Smooth muscle cell (in vitro differentiated cells): ENCODE measurements at regions not wholly inside any gene's neighbourhood (a gene's known extent, or its start where the extent isn't known, plus 50 kb on each side); places are given as distances from the start of the nearest gene placed in this dataset.

Experiments
- DNase-seq: peaks from one replicate; lab custom pipeline; 2025; ENCODE audit not compliant: unreplicated experiment; lab: John Stamatoyannopoulos, UW
- H2AFZ ChIP-seq: fragments of 200-600 bp; sonication (generic); 2 replicates; pipeline ENCODE4 v1.6.0; 2016; ENCODE audit warnings: antibody characterized with exemption, low read depth, mild to moderate bottlenecking
- H3F3A ChIP-seq: fragments of 200-600 bp; sonication (generic); 2 replicates; pipeline ENCODE4 v1.6.0; 2017; ENCODE audit warnings: antibody characterized with exemption, low read depth
- H3K27ac ChIP-seq: fragments of 200-600 bp; sonication (generic); 2 replicates; pipeline ENCODE4 v1.5.1; 2016; ENCODE audit warnings: low read depth, mild to moderate bottlenecking
- H3K27me3 ChIP-seq: fragments of 200-600 bp; sonication (generic); 2 replicates; pipeline ENCODE4 v1.6.1; 2016; ENCODE audit warnings: low read depth, mild to moderate bottlenecking
- H3K36me3 ChIP-seq: fragments of 200-600 bp; sonication (generic); 2 replicates; pipeline ENCODE4 v1.5.1; 2016; ENCODE audit warnings: low read depth
- H3K4me1 ChIP-seq: fragments of 200-600 bp; sonication (generic); 2 replicates; pipeline ENCODE4 v1.5.1; 2016; ENCODE audit warnings: low read depth
- H3K4me2 ChIP-seq: fragments of 200-600 bp; sonication (generic); 2 replicates; pipeline ENCODE4 v1.6.0; 2016; ENCODE audit warnings: mild to moderate bottlenecking
- H3K4me3 ChIP-seq: fragments of 200-600 bp; sonication (generic); 2 replicates; pipeline ENCODE4 v1.5.1; 2016; ENCODE audit warnings: mild to moderate bottlenecking
- H3K79me2 ChIP-seq: fragments of 200-600 bp; sonication (generic); 2 replicates; pipeline ENCODE4 v1.6.0; 2016; ENCODE audit warnings: low read depth, mild to moderate bottlenecking
- H3K9ac ChIP-seq: fragments of 200-600 bp; sonication (generic); 2 replicates; pipeline ENCODE4 v1.6.0; 2016; ENCODE audit warnings: low read depth
- H3K9me3 ChIP-seq: fragments of 200-600 bp; sonication (generic); replicated peaks from 2 replicates; pipeline ENCODE4 v1.5.1; 2016; ENCODE audit warnings: low read depth
- H4K20me1 ChIP-seq: fragments of 200-600 bp; sonication (generic); 2 replicates; pipeline ENCODE4 v1.6.0; 2016; ENCODE audit warnings: low read depth
- WGBS: methylation state at CpG from one replicate; pipeline ENCODE4 v1.1.7; 2016; ENCODE audit warnings: low lambda C conversion rate; 5-methylcytosine and 5-hydroxymethylcytosine counted together
- TF ChIP-seq, protein P1 (sequence below): fragments of 200-600 bp; sonication (generic); IDR thresholded peaks from 2 replicates; pipeline ENCODE4 v1.5.1; 2017; ENCODE audit warnings: borderline replicate concordance, mild to moderate bottlenecking, antibody characterized with exemption; ENCODE audit not compliant: insufficient read depth, poor library complexity, severe bottlenecking

DNA sequence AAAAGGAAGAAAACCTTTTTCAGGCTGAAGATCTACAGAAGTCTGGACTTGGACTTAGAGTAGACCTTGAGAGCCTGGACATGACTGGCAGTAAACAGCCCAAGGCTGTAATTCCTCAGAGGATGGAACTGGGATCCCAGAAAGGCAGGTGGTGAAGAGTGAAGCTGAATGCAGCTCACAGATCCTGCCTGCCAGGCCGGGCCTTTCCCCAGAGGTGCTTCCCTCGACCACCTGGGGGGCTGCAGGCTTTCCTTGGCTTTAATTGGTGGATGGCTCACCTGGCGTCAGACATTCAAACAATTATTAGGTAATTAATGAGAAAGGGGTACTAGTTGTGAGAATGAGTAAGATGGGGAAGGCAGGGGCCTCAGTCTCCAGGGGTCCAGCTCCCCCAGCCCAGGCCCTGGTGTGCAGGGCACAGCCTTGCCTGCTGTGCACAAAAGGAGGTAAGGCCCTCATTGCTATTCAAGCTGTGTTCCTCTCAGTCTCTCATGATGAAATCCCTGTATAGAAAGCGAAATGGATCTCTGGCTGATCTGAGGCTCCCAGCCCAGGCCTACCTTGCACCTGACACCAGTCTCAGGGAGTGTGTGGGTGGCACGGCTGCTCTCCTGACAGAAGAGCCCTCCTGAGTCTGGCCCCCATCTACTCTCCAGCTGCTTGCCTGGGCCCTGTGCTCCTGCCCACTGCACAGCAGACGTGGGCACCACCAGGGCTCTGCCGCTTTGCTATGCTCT, 63.0 kb upstream of the TCL1A start:
- Histone ChIP-seq H2AFZ (no peak overlapping the region), H3K27ac (no peak overlapping the region), H3K9me3 (no peaks in the 10 kb centered on the region), H4K20me1 (no peaks in the 10 kb centered on the region), H3F3A (no peaks in the 10 kb centered on the region), H3K36me3 (no peaks in the 10 kb centered on the region), H3K4me3 (no peak overlapping the region), H3K79me2 (no peaks in the 10 kb centered on the region), H3K9ac (no peak overlapping the region), H3K27me3 (peaks cover 8% of the 10 kb centered on the region), H3K4me2 (no peak overlapping the region), H3K4me1 (no peaks in the 10 kb centered on the region)
- DNase-seq = no peak
- WGBS = 78% methylated on average over 7 of the region's 7 CpGs
- TF ChIP-seq, protein P1, sequence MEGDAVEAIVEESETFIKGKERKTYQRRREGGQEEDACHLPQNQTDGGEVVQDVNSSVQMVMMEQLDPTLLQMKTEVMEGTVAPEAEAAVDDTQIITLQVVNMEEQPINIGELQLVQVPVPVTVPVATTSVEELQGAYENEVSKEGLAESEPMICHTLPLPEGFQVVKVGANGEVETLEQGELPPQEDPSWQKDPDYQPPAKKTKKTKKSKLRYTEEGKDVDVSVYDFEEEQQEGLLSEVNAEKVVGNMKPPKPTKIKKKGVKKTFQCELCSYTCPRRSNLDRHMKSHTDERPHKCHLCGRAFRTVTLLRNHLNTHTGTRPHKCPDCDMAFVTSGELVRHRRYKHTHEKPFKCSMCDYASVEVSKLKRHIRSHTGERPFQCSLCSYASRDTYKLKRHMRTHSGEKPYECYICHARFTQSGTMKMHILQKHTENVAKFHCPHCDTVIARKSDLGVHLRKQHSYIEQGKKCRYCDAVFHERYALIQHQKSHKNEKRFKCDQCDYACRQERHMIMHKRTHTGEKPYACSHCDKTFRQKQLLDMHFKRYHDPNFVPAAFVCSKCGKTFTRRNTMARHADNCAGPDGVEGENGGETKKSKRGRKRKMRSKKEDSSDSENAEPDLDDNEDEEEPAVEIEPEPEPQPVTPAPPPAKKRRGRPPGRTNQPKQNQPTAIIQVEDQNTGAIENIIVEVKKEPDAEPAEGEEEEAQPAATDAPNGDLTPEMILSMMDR = no peak

DNA sequence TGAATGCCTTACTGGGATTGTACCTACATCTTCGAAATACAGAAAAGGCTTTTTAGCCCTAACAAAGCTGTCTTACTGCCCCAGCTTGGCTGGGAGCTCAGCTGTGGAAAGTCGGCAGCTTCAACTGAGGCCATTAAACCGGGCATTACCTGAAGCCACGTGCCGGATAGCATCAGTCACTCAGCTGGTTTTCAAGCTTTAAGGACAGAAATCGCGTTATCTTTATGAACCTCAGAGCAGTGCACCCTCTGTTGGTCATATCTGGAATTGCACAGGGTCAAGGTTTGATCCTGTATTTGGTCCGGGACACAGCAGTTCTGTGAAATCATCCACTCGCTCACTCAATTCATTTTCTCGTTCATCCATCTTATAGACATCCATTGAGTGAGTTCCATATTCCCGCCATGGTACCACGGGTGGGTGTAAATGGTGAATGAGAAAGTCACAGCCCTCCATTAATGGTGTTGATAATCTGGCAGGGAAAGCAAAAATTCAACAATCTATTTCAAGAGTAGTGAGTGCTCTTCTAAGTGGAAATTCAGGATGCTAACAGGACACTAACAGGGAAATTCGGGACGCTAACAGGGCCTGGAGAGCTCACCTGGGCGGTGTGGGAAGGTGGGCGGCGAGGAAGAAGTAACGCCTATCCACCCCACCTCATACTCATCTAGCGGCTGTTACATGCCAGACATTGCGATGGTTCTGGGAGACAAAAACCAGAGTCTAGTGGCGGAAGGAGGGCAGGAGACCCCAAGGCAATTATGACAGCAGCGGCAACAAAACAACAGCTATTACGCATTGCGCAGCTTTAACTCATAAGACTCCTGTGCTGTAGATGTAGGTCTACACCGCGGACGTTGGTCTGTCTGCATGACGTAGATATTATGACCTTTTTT, 60.6 kb upstream of the TCL1A start:
- no peaks in the 10 kb centered on the region for H3F3A ChIP-seq
- no peaks in the 10 kb centered on the region for H3K36me3 ChIP-seq
- WGBS = 65% methylated on average over 28 of the region's 28 CpGs
- H4K20me1 ChIP-seq = no peaks in the 10 kb centered on the region
- peaks cover 5% of the 10 kb centered on the region for H3K4me1 ChIP-seq
- no peak overlapping the region for H3K27ac ChIP-seq
- no peak overlapping the region for H3K9ac ChIP-seq
- no peaks in the 10 kb centered on the region for H3K79me2 ChIP-seq
- no peak overlapping the region for H3K4me3 ChIP-seq
- no peak overlapping the region for H3K4me2 ChIP-seq
- peak; percentile 5 for DNase-seq
- TF ChIP-seq, protein P1 = peak; percentile 95
- no peaks in the 10 kb centered on the region for H3K9me3 ChIP-seq
- no peak overlapping the region for H2AFZ ChIP-seq
- peaks cover 8% of the 10 kb centered on the region for H3K27me3 ChIP-seq

DNA sequence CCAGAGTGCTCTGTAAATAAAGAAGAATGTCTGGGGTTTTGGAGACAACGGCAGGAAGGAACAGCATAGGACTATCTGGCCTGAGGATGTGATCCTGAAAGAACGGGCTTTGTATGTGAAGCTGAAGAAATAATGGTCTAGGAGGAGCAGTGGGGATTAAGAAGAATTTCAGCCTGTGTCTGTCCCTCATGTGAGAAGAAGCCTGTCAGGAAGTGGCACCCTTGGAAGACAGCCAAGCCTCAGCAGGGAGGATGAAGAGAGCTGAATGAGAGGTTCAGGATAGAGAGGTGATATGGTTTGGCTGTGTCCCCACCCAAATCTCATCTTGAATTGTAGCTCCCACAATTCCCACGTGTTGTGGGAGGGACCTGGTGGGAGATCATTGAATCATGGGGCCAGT, 56.9 kb upstream of the TCL1A start:
- Histone ChIP-seq H3K4me3 (no peak overlapping the region), H3F3A (no peaks in the 10 kb centered on the region), H3K4me2 (no peak overlapping the region), H2AFZ (no peak overlapping the region), H3K4me1 (peaks cover 5% of the 10 kb centered on the region), H3K27me3 (peaks cover 8% of the 10 kb centered on the region), H3K36me3 (no peaks in the 10 kb centered on the region), H3K27ac (no peak overlapping the region), H3K9ac (no peak overlapping the region), H4K20me1 (no peaks in the 10 kb centered on the region), H3K9me3 (no peaks in the 10 kb centered on the region), H3K79me2 (no peaks in the 10 kb centered on the region)
- DNase-seq = no peak
- TF ChIP-seq, protein P1 = no peak
- WGBS = 70% methylated on average over 3 of the region's 3 CpGs
